HepG2 (cell line): ENCODE measurements at regions not wholly inside any gene's neighbourhood (a gene's known extent, or its start where the extent isn't known, plus 50 kb on each side); places are given as distances from the start of the nearest gene placed in this dataset.
A peak's percentile ranks its signal among the peaks of the same experiment; 100 is the strongest.

ENCODE experiments used
- ATAC-seq: fragments of 200-7000 bp; cut with Tn5 transposase; 3 replicates; pipeline ENCODE4 v1.9.1; 2020; ENCODE audit warnings: mild to moderate bottlenecking, moderate library complexity
- BruUV-seq: library from RNA; stranded (reverse); fragments of 400-500 nt; replicated peaks from 2 replicates; lab custom pipeline; 2021; lab: Mats Ljungman, UMichigan
- CTCF ChIA-PET: fragments of 300-600 bp; formaldehyde crosslinking; extraction: SDS; loops from one replicate; lab custom pipeline; 2021; ENCODE audit warnings: low total read pairs, inconsistent platforms, low intra/inter-chr PET ratio; lab: Yijun Ruan, JAX
- POLR2A ChIA-PET: fragments of 350-600 bp; sonication (Branson Sonifier 250); formaldehyde crosslinking; loops from one replicate; lab custom pipeline; 2020; ENCODE audit warnings: antibody characterized with exemption, inconsistent platforms; lab: Yijun Ruan, JAX
- DNase-seq: peaks from one replicate; pipeline ENCODE4 v3.0.0-alpha.2; 2015; ENCODE audit warnings: low spot score
- FAIRE-seq: peaks from 3 replicates; lab custom pipeline; 2011; peaks lifted over from hg19 to GRCh38; lab: Jason Lieb, UNC
- H2AFZ ChIP-seq: one replicate; pipeline ENCODE4 v1.6.1; 2011; ENCODE audit warnings: low read length, inconsistent platforms
- H3K27ac ChIP-seq: fragments of 300-600 bp; 3 replicates; pipeline ENCODE4 v1.8.0; 2011; ENCODE audit warnings: mixed run types, mild to moderate bottlenecking, mixed read lengths, low read length, inconsistent platforms; ENCODE audit not compliant: insufficient read depth; ENCODE audit errors: extremely low read length
- H3K27me3 ChIP-seq, 2 experiments: fragments of 200-600 bp in 1 of 2; 2 replicates in 1 of 2; 3 replicates in 1 of 2; pipeline versions ENCODE4 v1.6.0 to v1.8.0; 2011; ENCODE audit warnings: low read length in 2 of 2, mild to moderate bottlenecking in 2 of 2, moderate library complexity in 2 of 2, inconsistent platforms in 1 of 2; ENCODE audit not compliant: insufficient read depth in 2 of 2, control insufficient read depth in 1 of 2
- H3K36me3 ChIP-seq, 2 experiments: fragments of 200-600 bp in 1 of 2; replicated peaks in 1 of 2; 2 replicates in 1 of 2; 3 replicates in 1 of 2; pipeline versions ENCODE4 v1.5.1 to v1.8.0; 2011; ENCODE audit warnings: low read length in 2 of 2, inconsistent platforms in 1 of 2; ENCODE audit not compliant: insufficient read depth in 2 of 2, control insufficient read depth in 1 of 2
- H3K4me1 ChIP-seq: 2 replicates; pipeline ENCODE4 v1.5.1; 2012; ENCODE audit warnings: low read length, inconsistent platforms; ENCODE audit not compliant: insufficient read depth
- H3K4me2 ChIP-seq: 2 replicates; pipeline ENCODE4 v1.6.0; 2011; ENCODE audit warnings: low read depth, low read length, inconsistent platforms
- H3K4me3 ChIP-seq, 3 experiments: fragments of 200-600 bp in 1 of 3; sonication (generic), shearing (Covaris generic) in 1 of 3; replicated peaks in 1 of 3; 2 replicates each; pipeline ENCODE4 v1.5.1; 2011 to 2016; ENCODE audit warnings: low read length in 3 of 3, inconsistent platforms in 2 of 3, low read depth in 2 of 3, mild to moderate bottlenecking in 2 of 3, control low read depth in 1 of 3, mixed read lengths in 1 of 3; ENCODE audit not compliant: insufficient read depth in 1 of 3
- H3K79me2 ChIP-seq: one replicate; pipeline ENCODE4 v1.6.1; 2011; ENCODE audit warnings: low read length, inconsistent platforms; ENCODE audit not compliant: insufficient read depth
- H3K9ac ChIP-seq: 2 replicates; pipeline ENCODE4 v1.6.0; 2011; ENCODE audit warnings: mild to moderate bottlenecking, low read depth, low read length, inconsistent platforms; ENCODE audit not compliant: insufficient read depth
- H3K9me3 ChIP-seq: 2 replicates; pipeline ENCODE4 v1.5.1; 2012; ENCODE audit warnings: mild to moderate bottlenecking, low read length
- H4K20me1 ChIP-seq: 2 replicates; pipeline ENCODE4 v1.6.0; 2011; ENCODE audit warnings: inconsistent platforms, mild to moderate bottlenecking, low read length, moderate library complexity; ENCODE audit not compliant: insufficient read depth
- JUND ChIP-seq: sonication (generic); formaldehyde crosslinking; IDR thresholded peaks from 2 replicates; pipeline ENCODE4 v1.8.0; 2022; ENCODE audit warnings: mild to moderate bottlenecking, missing genetic modification reagents
- KLF6 ChIP-seq: IDR thresholded peaks from 2 replicates; pipeline ENCODE4 v1.8.0; 2016; ENCODE audit warnings: missing biosample characterization, missing genetic modification reagents
- ZNF121 ChIP-seq: sonication (generic); formaldehyde crosslinking; IDR thresholded peaks from 2 replicates; pipeline ENCODE4 v1.5.0; 2020; ENCODE audit warnings: mild to moderate bottlenecking, missing genetic modification reagents
- ZNF251 ChIP-seq: sonication (generic); formaldehyde crosslinking; IDR thresholded peaks from 2 replicates; pipeline ENCODE4 v1.9.0; 2021; ENCODE audit warnings: mild to moderate bottlenecking, missing genetic modification reagents
- ZNF546 ChIP-seq: sonication (generic); formaldehyde crosslinking; conservative IDR thresholded peaks from 2 replicates; pipeline ENCODE4 v1.8.1; 2023; ENCODE audit warnings: mild to moderate bottlenecking, missing genetic modification reagents
- whole genome bisulfite sequencing: methylation state at CpG from one replicate; pipeline ENCODE4 v1.1.6; 2017; ENCODE audit warnings: low lambda C conversion rate; 5-methylcytosine and 5-hydroxymethylcytosine counted together
- in situ Hi-C: cut with HindIII; loops from 2 replicates; pipeline ENCODE4 v1.10.0; 2017; ENCODE audit warnings: low pct_unique_long_range_greater_than_20kb; ENCODE audit not compliant: extremely low pct_ligation_motif_present
- intact Hi-C: fragments of 100-400 bp; cut with micrococcal nuclease; formaldehyde crosslinking; loops from one replicate; pipeline ENCODE4 v1.10.0; 2022; ENCODE audit not compliant: unreplicated experiment
- TF ChIP-seq, protein P1 (sequence below): sonication (generic); formaldehyde crosslinking; IDR thresholded peaks from 2 replicates; pipeline ENCODE4 v1.5.1; 2020; ENCODE audit warnings: missing genetic modification reagents, mild to moderate bottlenecking, borderline replicate concordance
- TF ChIP-seq, protein P2 (sequence below): sonication (generic); formaldehyde crosslinking; IDR thresholded peaks from 2 replicates; pipeline ENCODE4 v1.4.0; 2020; ENCODE audit warnings: missing genetic modification reagents, borderline replicate concordance
- TF ChIP-seq, protein P3 (sequence below): sonication (generic); formaldehyde crosslinking; IDR thresholded peaks from 2 replicates; pipeline ENCODE4 v1.4.0; 2020; ENCODE audit warnings: missing genetic modification reagents
- TF ChIP-seq, protein P4 (sequence below): sonication (generic); formaldehyde crosslinking; IDR thresholded peaks from 2 replicates; pipeline ENCODE4 v1.5.0; 2020; ENCODE audit warnings: mild to moderate bottlenecking, missing genetic modification reagents

DNA sequence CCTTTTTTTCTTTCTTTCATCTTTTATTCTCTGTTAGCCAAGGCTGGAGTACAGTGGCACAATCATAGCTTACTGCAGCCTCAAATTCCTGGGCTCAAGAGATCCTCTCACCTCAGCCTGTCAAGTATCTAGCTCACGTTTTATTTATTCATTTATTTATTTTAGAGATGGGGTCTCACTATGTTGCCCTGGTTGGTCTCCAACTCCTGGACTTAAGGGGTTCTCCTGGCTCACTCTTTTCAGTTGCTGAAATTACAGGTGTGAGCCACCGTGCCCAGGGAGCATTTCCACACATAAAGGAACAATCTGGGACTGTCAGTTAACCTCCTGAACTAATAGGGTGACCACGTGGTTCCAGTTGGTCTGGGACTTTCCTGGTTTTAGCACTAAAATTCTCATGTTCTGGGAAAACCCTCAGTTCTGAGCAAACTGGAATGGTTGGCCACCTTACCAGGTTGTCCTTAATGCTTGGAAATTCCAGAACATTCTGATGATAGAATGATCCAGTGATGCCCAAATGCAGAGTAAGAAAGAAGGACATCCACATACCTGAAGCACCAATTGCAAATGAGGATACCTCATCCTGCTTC, 105.5 kb upstream of the ZNF217 start:
- ATAC-seq = no peak; the same call in 2 of the 3 replicates
- Histone ChIP-seq H3K27me3 (no peaks in the 10 kb centered on the region), H3K79me2 (no peaks in the 10 kb centered on the region), H3K9ac (no peak overlapping the region), H4K20me1 (no peaks in the 10 kb centered on the region), H3K4me3 (no peak overlapping the region), H3K9me3 (no peaks in the 10 kb centered on the region), H3K4me2 (no peak overlapping the region), H3K36me3 (no peaks in the 10 kb centered on the region), H3K27ac (no peak overlapping the region), H3K4me1 (peaks cover 31% of the 10 kb centered on the region), H2AFZ (no peak overlapping the region)
- TF ChIP-seq, protein P1, sequence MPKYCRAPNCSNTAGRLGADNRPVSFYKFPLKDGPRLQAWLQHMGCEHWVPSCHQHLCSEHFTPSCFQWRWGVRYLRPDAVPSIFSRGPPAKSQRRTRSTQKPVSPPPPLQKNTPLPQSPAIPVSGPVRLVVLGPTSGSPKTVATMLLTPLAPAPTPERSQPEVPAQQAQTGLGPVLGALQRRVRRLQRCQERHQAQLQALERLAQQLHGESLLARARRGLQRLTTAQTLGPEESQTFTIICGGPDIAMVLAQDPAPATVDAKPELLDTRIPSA (CRISPR knock-in tag) = no peak
- peak; percentile 76; the same call in 1 of the 2 replicates for TF ChIP-seq ZNF121 (CRISPR knock-in tag)
- FAIRE-seq = no peak
- CTCF ChIA-PET = no interaction called here
- in situ Hi-C loops = no loop called here
- intact Hi-C loops = no loop called here
- POLR2A ChIA-PET = no interaction called here
- 11% methylated on average over 3 of the region's 3 CpGs for WGBS
- BruUV-seq = no TSS peak
- DNase-seq = no peak

- ChIA-PET POLR2A (no interaction called here), CTCF (no interaction called here)
- Histone ChIP-seq H3K4me2 (no peak overlapping the region), H4K20me1 (no peaks in the 10 kb centered on the region), H3K27me3 (no peaks in the 10 kb centered on the region), H2AFZ (no peak overlapping the region), H3K4me3 (no peak overlapping the region), H3K9ac (no peak overlapping the region), H3K36me3 (no peaks in the 10 kb centered on the region), H3K4me1 (peaks cover 31% of the 10 kb centered on the region), H3K27ac (no peak overlapping the region), H3K9me3 (no peaks in the 10 kb centered on the region), H3K79me2 (no peaks in the 10 kb centered on the region)
- 86% methylated on average over 10 of the region's 10 CpGs for WGBS
- no TSS peak for BruUV-seq
- DNase-seq = no peak
- FAIRE-seq = no peak
- ATAC-seq = no peak
- in situ Hi-C loops = no loop called here
- intact Hi-C loops = no loop called here
- TF ChIP-seq, protein P2, sequence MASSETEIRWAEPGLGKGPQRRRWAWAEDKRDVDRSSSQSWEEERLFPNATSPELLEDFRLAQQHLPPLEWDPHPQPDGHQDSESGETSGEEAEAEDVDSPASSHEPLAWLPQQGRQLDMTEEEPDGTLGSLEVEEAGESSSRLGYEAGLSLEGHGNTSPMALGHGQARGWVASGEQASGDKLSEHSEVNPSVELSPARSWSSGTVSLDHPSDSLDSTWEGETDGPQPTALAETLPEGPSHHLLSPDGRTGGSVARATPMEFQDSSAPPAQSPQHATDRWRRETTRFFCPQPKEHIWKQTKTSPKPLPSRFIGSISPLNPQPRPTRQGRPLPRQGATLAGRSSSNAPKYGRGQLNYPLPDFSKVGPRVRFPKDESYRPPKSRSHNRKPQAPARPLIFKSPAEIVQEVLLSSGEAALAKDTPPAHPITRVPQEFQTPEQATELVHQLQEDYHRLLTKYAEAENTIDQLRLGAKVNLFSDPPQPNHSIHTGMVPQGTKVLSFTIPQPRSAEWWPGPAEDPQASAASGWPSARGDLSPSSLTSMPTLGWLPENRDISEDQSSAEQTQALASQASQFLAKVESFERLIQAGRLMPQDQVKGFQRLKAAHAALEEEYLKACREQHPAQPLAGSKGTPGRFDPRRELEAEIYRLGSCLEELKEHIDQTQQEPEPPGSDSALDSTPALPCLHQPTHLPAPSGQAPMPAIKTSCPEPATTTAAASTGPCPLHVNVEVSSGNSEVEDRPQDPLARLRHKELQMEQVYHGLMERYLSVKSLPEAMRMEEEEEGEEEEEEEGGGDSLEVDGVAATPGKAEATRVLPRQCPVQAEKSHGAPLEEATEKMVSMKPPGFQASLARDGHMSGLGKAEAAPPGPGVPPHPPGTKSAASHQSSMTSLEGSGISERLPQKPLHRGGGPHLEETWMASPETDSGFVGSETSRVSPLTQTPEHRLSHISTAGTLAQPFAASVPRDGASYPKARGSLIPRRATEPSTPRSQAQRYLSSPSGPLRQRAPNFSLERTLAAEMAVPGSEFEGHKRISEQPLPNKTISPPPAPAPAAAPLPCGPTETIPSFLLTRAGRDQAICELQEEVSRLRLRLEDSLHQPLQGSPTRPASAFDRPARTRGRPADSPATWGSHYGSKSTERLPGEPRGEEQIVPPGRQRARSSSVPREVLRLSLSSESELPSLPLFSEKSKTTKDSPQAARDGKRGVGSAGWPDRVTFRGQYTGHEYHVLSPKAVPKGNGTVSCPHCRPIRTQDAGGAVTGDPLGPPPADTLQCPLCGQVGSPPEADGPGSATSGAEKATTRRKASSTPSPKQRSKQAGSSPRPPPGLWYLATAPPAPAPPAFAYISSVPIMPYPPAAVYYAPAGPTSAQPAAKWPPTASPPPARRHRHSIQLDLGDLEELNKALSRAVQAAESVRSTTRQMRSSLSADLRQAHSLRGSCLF (CRISPR knock-in tag) = no peak
- TF ChIP-seq ZNF251 (CRISPR knock-in tag) (no peak), KLF6 (CRISPR knock-in tag) (no peak), ZNF546 (CRISPR knock-in tag) (no peak), JUND (CRISPR knock-in tag) (no peak)
- TF ChIP-seq, protein P3, sequence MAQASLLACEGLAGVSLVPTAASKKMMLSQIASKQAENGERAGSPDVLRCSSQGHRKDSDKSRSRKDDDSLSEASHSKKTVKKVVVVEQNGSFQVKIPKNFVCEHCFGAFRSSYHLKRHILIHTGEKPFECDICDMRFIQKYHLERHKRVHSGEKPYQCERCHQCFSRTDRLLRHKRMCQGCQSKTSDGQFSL (CRISPR knock-in tag) = no peak
- TF ChIP-seq, protein P4, sequence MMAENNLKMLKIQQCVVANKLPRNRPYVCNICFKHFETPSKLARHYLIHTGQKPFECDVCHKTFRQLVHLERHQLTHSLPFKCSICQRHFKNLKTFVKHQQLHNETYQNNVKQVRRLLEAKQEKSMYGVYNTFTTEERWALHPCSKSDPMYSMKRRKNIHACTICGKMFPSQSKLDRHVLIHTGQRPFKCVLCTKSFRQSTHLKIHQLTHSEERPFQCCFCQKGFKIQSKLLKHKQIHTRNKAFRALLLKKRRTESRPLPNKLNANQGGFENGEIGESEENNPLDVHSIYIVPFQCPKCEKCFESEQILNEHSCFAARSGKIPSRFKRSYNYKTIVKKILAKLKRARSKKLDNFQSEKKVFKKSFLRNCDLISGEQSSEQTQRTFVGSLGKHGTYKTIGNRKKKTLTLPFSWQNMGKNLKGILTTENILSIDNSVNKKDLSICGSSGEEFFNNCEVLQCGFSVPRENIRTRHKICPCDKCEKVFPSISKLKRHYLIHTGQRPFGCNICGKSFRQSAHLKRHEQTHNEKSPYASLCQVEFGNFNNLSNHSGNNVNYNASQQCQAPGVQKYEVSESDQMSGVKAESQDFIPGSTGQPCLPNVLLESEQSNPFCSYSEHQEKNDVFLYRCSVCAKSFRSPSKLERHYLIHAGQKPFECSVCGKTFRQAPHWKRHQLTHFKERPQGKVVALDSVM = no peak
These were observed 104.8 kb upstream of the ZNF217 start for GRCh38 chr20:53698371-53698978.
